Pancreas (tissue), 10 donors: ENCODE measurements at regions not wholly inside any gene's neighbourhood (a gene's known extent, or its start where the extent isn't known, plus 50 kb on each side); places are given as distances from the start of the nearest gene placed in this dataset.

ENCODE experiments used
- ATAC-seq, 4 donors: fragments of 200-7000 bp; cut with Tn5 transposase; one replicate each; pipeline versions ENCODE4 v1.8.0 to v1.9.1; 2020; ENCODE audit warnings: mild to moderate bottlenecking in 4 of 4, moderate library complexity in 4 of 4
- DNase-seq, 6 donors: peaks; one replicate each; pipeline ENCODE4 v3.0.0-alpha.2; 2020
- FAIRE-seq: peaks from 2 replicates; lab custom pipeline; 2012; peaks lifted over from hg19 to GRCh38; lab: Jason Lieb, UNC
- H3K27ac ChIP-seq, 4 donors: fragments of 200-600 bp; sonication (generic); 1 replicate in 3 of 4; 2 replicates in 1 of 4; pipeline versions ENCODE4 v1.5.0 to v1.8.0; 2020
- H3K27me3 ChIP-seq, 4 donors: fragments of 200-600 bp; one replicate each; pipeline ENCODE4 v1.8.0; 2021
- H3K36me3 ChIP-seq, 3 donors: fragments of 200-600 bp; sonication (generic) in 1 of 3; one replicate each; pipeline versions ENCODE4 v1.5.0 to v1.8.0; 2020 to 2021
- H3K4me1 ChIP-seq, 3 donors: fragments of 200-600 bp; one replicate each; pipeline ENCODE4 v1.8.0; 2021
- H3K4me3 ChIP-seq, 4 donors: fragments of 200-600 bp; sonication (generic) in 2 of 4; one replicate each; pipeline versions ENCODE4 v1.5.0 to v1.8.0; 2020 to 2021
- H3K9me3 ChIP-seq, 4 donors: fragments of 200-600 bp; one replicate each; pipeline ENCODE4 v1.8.0; 2021
- WGBS, 2 donors: extraction: QIAGEN DNeasy Blood & Tissue Kit; methylation state at CpG; one replicate each; pipeline ENCODE4 v1.1.7; 2013; 5-methylcytosine and 5-hydroxymethylcytosine counted together
- intact Hi-C, 3 donors: fragments of 100-400 bp; cut with DNase I; formaldehyde crosslinking; loops; one replicate each; pipeline versions ENCODE4 v1.11.1 to v1.14.2; 2022
- TF ChIP-seq, protein P1 (sequence below), 4 donors: fragments of 200-600 bp; sonication (generic) in 3 of 4; IDR thresholded peaks; one replicate each; pipeline versions ENCODE4 v1.5.0 to v1.8.0; 2021; ENCODE audit warnings: antibody characterized with exemption in 4 of 4
- donor health status: healthy with polysubstance abuse.
- donor health status: DM: no; HTN: no; CAD: no; lungs with moderate emphysema.
- donor health status: DM: no; HTN: no; CAD: no.
- donor health status: control.
- donor health status: control.
- donor health status: Bipolar disorder and iron deficiency.
- donor health status: DM: yes; HTN: yes; CAD: no.
- donor health status: DM: no; HTN: no; CAD: no.
- donor health status: DM: no; HTN: no; CAD: no.
- donor health status: DM: yes; HTN: yes; CAD: no.

DNA sequence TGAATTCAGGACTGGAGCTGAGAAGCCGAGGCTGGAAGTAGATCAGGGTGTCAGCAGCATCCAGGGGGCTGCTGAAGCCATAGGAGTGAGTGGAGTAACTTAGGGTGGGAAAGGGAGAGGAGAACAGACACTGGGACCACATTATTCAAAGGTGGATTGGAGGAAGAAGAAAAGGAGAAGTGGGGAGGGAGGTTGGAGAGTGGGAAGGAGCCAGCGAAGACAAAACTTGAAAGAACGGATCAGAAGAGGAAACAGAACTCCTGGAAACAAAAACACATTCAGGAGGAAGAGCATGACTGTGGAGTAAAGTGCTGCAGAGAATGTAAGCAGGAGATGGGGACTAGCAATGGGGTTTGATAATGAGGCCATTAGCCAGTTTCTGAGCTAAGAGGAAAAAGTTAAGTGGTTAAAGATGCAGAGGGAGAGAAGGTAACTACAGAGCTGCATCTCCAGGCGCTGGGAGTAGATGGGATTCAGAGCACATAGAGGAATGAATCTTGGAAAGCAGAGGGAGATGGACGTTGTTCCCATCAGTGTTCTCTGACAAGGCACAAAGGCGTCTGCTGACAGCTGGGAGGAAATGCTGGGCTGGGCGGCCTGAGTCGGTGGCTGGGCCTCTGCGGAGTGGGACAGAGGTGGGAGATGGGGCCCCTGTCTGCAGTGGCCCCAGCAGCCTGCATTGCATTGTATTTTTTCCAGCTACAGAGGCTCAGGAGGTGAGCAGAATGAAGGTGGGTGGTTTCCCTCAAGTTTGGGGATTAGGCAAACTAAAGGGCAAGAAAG is 63.1 kb upstream of the LEP start:
- no peaks in the 10 kb centered on the region for H3K27me3 ChIP-seq

DNA sequence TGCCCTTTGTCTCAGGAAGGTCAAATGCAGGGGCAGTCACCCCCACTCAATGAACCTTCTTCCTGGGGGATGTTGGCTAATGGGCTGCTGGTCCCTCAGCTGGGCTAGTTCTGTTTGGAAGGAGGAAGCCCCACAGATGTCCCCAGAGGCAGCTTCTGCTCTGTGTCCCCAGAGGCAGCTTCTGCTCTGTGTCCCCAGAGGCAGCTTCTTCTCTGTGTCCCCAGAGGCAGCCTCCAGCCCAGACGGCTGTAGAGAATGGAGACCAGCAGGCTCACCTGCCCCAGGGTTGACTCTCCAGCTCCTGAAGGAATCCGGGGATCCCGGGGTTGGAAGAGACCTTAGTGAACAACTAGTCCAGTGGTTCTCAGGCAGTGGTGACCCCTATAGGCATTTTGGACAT is 62.5 kb upstream of the LEP start:
- Histone ChIP-seq H3K9me3 (no peaks in the 10 kb centered on the region), H3K4me1 (no peaks in the 10 kb centered on the region), H3K4me3 (no peak overlapping the region), H3K27me3 (no peaks in the 10 kb centered on the region), H3K27ac (no peak overlapping the region), H3K36me3 (no peaks in the 10 kb centered on the region)
- TF ChIP-seq, protein P1, sequence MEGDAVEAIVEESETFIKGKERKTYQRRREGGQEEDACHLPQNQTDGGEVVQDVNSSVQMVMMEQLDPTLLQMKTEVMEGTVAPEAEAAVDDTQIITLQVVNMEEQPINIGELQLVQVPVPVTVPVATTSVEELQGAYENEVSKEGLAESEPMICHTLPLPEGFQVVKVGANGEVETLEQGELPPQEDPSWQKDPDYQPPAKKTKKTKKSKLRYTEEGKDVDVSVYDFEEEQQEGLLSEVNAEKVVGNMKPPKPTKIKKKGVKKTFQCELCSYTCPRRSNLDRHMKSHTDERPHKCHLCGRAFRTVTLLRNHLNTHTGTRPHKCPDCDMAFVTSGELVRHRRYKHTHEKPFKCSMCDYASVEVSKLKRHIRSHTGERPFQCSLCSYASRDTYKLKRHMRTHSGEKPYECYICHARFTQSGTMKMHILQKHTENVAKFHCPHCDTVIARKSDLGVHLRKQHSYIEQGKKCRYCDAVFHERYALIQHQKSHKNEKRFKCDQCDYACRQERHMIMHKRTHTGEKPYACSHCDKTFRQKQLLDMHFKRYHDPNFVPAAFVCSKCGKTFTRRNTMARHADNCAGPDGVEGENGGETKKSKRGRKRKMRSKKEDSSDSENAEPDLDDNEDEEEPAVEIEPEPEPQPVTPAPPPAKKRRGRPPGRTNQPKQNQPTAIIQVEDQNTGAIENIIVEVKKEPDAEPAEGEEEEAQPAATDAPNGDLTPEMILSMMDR (IDR thresholded peaks at IDR 0.05), result no peak
- intact Hi-C loops, result no loop called here
- WGBS, 2 donors, result 86 to 87% methylated on average over 3 of the region's 3 CpGs
- FAIRE-seq (no peak), DNase-seq (no peak), ATAC-seq (no peak)

More for the DNA sequence above, 63.1 kb upstream of the LEP start:
- Histone ChIP-seq H3K36me3 (no peaks in the 10 kb centered on the region), H3K4me3 (no peak overlapping the region), H3K9me3 (no peaks in the 10 kb centered on the region), H3K27ac (no peak overlapping the region), H3K4me1 (no peaks in the 10 kb centered on the region)
- TF ChIP-seq, protein P1 (IDR thresholded peaks at IDR 0.05), result no peak
- DNase-seq (no peak), FAIRE-seq (no peak), ATAC-seq (no peak)
- 70 to 71% methylated on average over 9 of the region's 9 CpGs for whole genome bisulfite sequencing, 2 donors
- intact Hi-C loops, result no loop called here

DNA sequence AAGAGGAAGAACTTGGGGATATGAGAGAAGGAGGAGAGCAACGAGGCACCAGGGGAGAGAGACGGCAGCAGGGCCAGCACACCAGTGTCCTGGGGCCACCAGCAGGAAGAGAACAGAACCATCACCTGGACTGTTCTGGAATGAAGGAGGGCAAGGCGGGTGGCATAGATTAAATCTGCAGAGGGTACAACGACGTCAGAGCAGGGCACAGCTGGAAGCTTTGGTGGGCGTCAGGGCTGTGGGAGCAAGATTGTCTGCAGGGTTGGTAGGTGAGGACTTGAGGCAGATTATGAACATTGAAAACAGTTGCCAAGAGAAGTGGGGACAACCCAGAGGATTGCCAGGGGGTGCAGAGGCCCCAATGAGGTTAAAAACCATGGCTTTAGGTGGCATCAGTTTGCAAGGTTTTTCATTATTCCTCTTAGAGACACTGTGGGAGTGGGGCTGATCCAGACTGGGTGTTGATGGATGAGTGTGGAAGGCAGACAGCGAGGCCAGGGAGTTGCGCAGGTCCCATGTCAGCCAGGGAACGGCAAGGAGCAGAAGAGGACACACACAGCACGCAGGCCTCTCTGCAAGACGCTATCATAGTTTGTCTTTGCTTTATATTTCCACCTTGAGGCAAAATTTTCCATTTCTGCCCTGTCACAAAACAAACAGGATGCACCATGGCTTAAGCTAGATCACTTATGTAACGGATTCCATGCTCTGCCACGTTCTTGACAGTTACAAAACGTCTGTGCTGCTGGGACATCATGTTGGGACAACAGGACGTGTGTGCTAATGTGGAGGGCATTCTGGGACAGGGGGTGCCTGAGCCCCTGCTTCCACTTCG is 52.5 kb upstream of the LEP start:
- intact Hi-C loops, result no loop called here
- Histone ChIP-seq H3K27me3 (peaks cover 0 to 3% (median 0%) of the 10 kb centered on the region in 4 donors), H3K4me1 (no peaks in the 10 kb centered on the region), H3K27ac (no peak overlapping the region), H3K4me3 (no peak overlapping the region), H3K9me3 (no peaks in the 10 kb centered on the region), H3K36me3 (no peaks in the 10 kb centered on the region)
- no peak for DNase-seq
- TF ChIP-seq, protein P1 (IDR thresholded peaks at IDR 0.05), result no peak
- ATAC-seq, result no peak
- FAIRE-seq, result no peak
- WGBS, 2 donors, result 65 to 75% methylated on average over 16 of the region's 16 CpGs

DNA sequence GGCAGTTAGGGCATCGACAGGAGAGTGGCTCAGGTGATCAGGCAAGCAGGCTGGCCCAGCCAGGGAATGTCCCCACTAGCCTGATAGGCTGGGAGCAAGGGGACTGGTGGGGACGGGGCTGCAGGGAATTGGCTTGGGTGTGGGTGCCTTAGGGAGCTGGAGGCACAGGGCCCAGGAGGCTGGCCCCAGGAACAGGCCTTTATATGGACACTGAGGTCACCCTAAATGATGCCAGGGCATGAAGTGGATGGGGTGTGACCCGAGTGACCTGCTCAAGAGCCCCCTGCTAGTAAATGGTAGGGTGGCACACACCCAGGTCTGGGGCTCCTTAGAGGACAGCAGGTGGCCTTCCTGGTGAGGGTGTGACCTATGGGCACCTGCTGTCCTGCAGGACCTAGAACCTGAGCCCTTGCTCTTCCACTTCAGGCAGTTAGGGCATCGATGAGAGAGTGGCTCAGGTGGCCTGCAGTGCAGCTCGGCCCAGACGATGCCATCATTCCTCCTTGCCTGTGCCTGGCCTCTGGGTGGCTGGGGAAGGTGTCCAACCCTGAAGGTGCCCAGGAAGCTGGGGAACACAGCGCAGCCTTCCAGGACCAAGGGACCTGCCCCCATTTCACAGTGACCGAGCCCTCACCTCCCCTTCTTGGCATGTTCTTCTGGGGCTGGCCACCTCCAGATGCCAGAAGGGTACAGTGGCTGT is 51.7 kb upstream of the LEP start:
- TF ChIP-seq, protein P1 (IDR thresholded peaks at IDR 0.05), result no peak
- no peak for DNase-seq
- Histone ChIP-seq H3K27me3 (peaks cover 0 to 5% (median 0%) of the 10 kb centered on the region in 4 donors), H3K9me3 (peaks cover 0 to under 1% (median 0%) of the 10 kb centered on the region in 4 donors), H3K36me3 (no peaks in the 10 kb centered on the region), H3K27ac (no peak overlapping the region), H3K4me3 (no peak overlapping the region), H3K4me1 (no peaks in the 10 kb centered on the region)
- intact Hi-C loops, result no loop called here
- ATAC-seq, result no peak
- 86 to 87% methylated on average over 8 of the region's 8 CpGs for WGBS, 2 donors
- FAIRE-seq, result no peak
